GM23338 (cell line): ENCODE measurements at regions not wholly inside any gene's neighbourhood (a gene's known extent, or its start where the extent isn't known, plus 50 kb on each side); places are given as distances from the start of the nearest gene placed in this dataset.

Source experiments
- EZH2 ChIP-seq: fragments of 200-600 bp; sonication (generic); IDR thresholded peaks from one replicate; pipeline ENCODE4 v1.8.0; 2017; ENCODE audit warnings: antibody characterized with exemption, mild to moderate bottlenecking, low read depth; ENCODE audit not compliant: unreplicated experiment
- JUNB ChIP-seq: IDR thresholded peaks from one replicate; pipeline ENCODE4 v1.6.1; 2016; ENCODE audit warnings: antibody characterized with exemption; ENCODE audit not compliant: unreplicated experiment
- TF ChIP-seq, protein P1 (sequence below), 2 experiments: fragments of 200-600 bp in 1 of 2; sonication (generic) in 1 of 2; conservative IDR thresholded peaks; 2 replicates each; pipeline versions ENCODE4 v1.5.1 to v1.6.1; 2016 to 2017; ENCODE audit warnings: antibody characterized with exemption in 2 of 2, low read depth in 2 of 2, mild to moderate bottlenecking in 2 of 2, moderate library complexity in 1 of 2

DNA sequence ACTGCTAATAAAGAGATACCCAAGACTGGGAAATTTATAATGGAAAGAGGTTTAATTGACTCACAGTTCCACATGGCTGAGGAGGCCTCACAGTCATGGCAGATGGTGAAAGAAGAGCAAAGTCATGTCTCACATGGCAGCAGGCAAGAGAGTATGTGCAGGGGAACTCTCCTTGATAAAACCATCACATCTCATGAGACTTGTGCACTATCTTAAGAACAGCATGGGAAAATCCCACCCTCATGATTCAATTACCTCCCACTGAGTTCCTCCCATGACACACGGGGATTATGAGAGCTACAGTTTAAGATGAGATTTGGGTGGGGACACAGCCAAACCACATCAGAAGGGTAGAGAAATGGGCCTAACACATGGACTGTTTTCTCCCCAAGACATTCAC lies 156.3 kb downstream of the CCDC71L start:
- no peak for TF ChIP-seq JUNB
- TF ChIP-seq, protein P1, sequence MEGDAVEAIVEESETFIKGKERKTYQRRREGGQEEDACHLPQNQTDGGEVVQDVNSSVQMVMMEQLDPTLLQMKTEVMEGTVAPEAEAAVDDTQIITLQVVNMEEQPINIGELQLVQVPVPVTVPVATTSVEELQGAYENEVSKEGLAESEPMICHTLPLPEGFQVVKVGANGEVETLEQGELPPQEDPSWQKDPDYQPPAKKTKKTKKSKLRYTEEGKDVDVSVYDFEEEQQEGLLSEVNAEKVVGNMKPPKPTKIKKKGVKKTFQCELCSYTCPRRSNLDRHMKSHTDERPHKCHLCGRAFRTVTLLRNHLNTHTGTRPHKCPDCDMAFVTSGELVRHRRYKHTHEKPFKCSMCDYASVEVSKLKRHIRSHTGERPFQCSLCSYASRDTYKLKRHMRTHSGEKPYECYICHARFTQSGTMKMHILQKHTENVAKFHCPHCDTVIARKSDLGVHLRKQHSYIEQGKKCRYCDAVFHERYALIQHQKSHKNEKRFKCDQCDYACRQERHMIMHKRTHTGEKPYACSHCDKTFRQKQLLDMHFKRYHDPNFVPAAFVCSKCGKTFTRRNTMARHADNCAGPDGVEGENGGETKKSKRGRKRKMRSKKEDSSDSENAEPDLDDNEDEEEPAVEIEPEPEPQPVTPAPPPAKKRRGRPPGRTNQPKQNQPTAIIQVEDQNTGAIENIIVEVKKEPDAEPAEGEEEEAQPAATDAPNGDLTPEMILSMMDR (conservative IDR thresholded peaks at IDR 0.05; ENCODE audit: low read depth in 2 of 2), result no peak
- TF ChIP-seq EZH2, result no peak
